ENCODE measurements at regions not wholly inside any gene's neighbourhood (a gene's known extent, or its start where the extent isn't known, plus 50 kb on each side); places are given as distances from the start of the nearest gene placed in this dataset.

DNA sequence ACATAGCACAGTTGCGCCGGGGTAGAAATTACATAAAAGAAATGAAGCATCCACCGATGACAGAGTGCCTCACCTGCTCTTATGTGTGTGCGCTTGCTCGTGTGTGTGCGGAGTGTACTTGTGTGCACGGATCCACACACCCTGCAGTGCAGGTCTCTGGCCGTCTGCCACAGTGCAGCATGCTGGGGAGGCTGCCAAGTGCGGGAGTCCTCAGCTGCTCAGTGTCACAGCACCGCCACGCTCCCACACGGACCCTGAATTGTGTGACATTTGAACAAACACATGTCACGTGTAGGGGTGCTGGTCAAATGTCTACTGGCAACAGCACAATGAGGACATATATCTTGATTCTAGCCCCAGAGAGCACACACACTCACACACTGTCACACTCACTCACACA lies 243.0 kb upstream of the MYOCD start:
- H3K4me3 ChIP-seq (ENCODE audit: low read depth, low read length), result no peak overlapping the region

GRCh38 chr17:12423337-12423736 lies 242.4 kb upstream of the MYOCD start:
- no peak overlapping the region for H3K4me3 ChIP-seq (ENCODE audit: low read depth, low read length)
- TF ChIP-seq CTCF (IDR thresholded peaks at IDR 0.05; ENCODE audit: low read depth, low read length), result no peak

More for the DNA sequence above, 243.0 kb upstream of the MYOCD start:
- TF ChIP-seq CTCF (IDR thresholded peaks at IDR 0.05; ENCODE audit: low read depth, low read length), result no peak

DNA sequence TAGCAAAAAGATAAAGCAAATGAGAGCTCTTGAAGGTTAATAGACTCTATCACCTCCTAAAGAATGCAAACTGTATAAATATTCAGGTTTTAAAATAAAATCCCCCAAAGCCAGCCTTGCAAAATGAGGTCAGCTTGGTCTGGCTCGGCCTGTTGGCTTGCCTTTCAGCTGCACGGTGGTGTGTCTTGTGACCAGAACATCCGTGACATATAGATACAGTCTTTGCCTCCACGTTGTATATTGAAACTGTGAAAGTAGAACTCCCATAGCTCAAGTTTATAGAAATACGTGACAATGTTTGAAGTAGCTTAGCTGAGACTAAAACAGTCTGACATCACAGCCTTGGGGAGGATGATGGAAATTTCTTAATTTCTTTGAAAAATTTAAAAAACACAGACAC lies 236.6 kb upstream of the MYOCD start:
- no peak for TF ChIP-seq CTCF (IDR thresholded peaks at IDR 0.05; ENCODE audit: low read depth, low read length)
- H3K4me3 ChIP-seq (ENCODE audit: low read depth, low read length), result no peak overlapping the region

DNA sequence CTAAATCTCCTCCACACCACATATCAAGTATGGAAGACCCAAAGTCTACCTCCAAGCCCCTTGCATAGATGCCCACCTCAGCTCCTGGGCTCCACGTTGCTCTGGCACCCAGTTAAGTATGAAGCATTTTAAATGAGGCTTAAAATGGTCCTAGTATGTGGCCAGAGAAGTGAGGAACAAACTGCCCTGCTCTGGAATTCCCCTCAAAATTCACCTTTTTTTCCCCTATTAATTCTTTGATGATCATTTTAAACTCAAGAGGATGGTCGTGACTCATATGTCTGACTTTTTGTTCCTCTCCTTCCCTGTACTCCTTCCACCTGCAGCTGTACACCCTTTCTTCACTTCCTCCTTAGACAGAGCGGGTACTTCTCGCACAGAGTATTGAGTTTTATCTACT lies 234.5 kb upstream of the MYOCD start:
- no peak overlapping the region for H3K4me3 ChIP-seq (ENCODE audit: low read depth, low read length)

GRCh38 chr17:12438212-12438611 lies 227.5 kb upstream of the MYOCD start:
- no peak overlapping the region for H3K4me3 ChIP-seq (ENCODE audit: low read depth, low read length)
- TF ChIP-seq CTCF (IDR thresholded peaks at IDR 0.05; ENCODE audit: low read depth, low read length), result no peak

More for the DNA sequence above, 234.5 kb upstream of the MYOCD start:
- TF ChIP-seq CTCF (IDR thresholded peaks at IDR 0.05; ENCODE audit: low read depth, low read length), result no peak

- no peak overlapping the region for H3K4me3 ChIP-seq (ENCODE audit: low read depth, low read length)
- TF ChIP-seq CTCF (IDR thresholded peaks at IDR 0.05; ENCODE audit: low read depth, low read length), result no peak
Observed at GRCh38 chr17:12438813-12439586, 226.7 kb upstream of the MYOCD start.

DNA sequence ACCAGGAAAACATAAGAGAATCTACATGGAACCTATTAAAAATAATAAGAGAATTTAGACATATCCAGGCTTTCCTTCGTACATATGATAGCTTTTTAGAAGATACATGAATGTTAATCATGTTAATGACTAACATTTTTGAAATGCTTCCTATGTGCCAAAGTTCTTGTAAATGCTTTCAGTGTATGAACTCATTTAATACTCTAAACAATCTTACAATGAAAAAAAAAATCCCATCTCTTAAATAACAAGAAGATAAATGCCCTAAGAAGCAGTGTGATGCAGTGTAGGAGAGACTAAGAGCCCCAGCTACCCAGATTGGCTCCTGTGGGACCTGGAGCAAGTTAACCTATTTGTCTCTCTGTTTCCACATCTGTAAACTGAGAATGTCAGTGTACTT lies 220.4 kb upstream of the MYOCD start:
- no peak overlapping the region for H3K4me3 ChIP-seq (ENCODE audit: low read depth, low read length)
- no peak for TF ChIP-seq CTCF (IDR thresholded peaks at IDR 0.05; ENCODE audit: low read depth, low read length)

Data from WI38 (cell line).